HEK293 (cell line): ENCODE measurements at regions not wholly inside any gene's neighbourhood (a gene's known extent, or its start where the extent isn't known, plus 50 kb on each side); places are given as distances from the start of the nearest gene placed in this dataset.

Source experiments
- KLF9 ChIP-seq: fragments of 450-650 bp; formaldehyde crosslinking; IDR thresholded peaks from 2 replicates; pipeline ENCODE4 v1.5.1; 2016; ENCODE audit warnings: missing biosample characterization, missing genetic modification characterization, low read depth
- ZBTB17 ChIP-seq: fragments of 450-650 bp; formaldehyde crosslinking; IDR thresholded peaks from 2 replicates; pipeline ENCODE4 v1.5.1; 2016; ENCODE audit warnings: missing biosample characterization, missing genetic modification characterization
- ZNF174 ChIP-seq: fragments of 450-650 bp; formaldehyde crosslinking; IDR thresholded peaks from 2 replicates; pipeline ENCODE4 v1.5.0; 2017; ENCODE audit warnings: missing biosample characterization, mild to moderate bottlenecking, missing genetic modification characterization
- ZNF792 ChIP-seq: fragments of 450-650 bp; formaldehyde crosslinking; IDR thresholded peaks from 2 replicates; pipeline ENCODE4 v1.5.1; 2016; ENCODE audit warnings: missing biosample characterization, missing genetic modification characterization
- ZSCAN16 ChIP-seq: fragments of 450-650 bp; formaldehyde crosslinking; IDR thresholded peaks from 2 replicates; pipeline ENCODE4 v1.5.1; 2016; ENCODE audit warnings: missing biosample characterization, missing genetic modification characterization
- TF ChIP-seq, protein P1 (sequence below): fragments of 450-650 bp; formaldehyde crosslinking; IDR thresholded peaks from 2 replicates; pipeline ENCODE4 v1.5.1; 2016; ENCODE audit warnings: missing biosample characterization, missing genetic modification characterization
- TF ChIP-seq, protein P2 (sequence below): fragments of 450-650 bp; formaldehyde crosslinking; IDR thresholded peaks from 2 replicates; pipeline ENCODE4 v1.5.1; 2017; ENCODE audit warnings: missing biosample characterization, missing genetic modification characterization
- TF ChIP-seq, protein P3 (sequence below): fragments of 450-650 bp; formaldehyde crosslinking; IDR thresholded peaks from 2 replicates; pipeline ENCODE4 v1.5.1; 2016; ENCODE audit warnings: missing biosample characterization, missing genetic modification characterization

DNA sequence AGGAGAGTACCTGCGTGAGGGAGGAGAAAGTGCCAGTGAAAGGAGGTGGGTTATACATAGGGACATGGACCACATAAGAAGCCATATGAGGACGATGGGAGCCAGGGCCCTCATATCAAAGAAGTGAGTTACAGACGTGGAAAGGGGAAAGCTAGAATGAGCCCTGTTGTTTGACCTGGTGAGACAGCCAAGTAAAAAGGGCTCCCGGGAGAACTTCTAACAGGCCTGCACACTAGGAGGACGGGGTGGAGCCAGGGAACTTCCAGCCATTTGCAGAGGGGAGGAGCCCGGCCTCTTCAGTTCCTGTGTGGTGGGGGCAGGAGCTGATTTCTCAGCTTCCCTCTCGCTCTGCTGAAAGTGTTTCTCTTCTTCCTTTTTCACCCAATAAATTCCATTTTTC, 84.1 kb upstream of the SLC66A3 start:
- TF ChIP-seq, protein P1, sequence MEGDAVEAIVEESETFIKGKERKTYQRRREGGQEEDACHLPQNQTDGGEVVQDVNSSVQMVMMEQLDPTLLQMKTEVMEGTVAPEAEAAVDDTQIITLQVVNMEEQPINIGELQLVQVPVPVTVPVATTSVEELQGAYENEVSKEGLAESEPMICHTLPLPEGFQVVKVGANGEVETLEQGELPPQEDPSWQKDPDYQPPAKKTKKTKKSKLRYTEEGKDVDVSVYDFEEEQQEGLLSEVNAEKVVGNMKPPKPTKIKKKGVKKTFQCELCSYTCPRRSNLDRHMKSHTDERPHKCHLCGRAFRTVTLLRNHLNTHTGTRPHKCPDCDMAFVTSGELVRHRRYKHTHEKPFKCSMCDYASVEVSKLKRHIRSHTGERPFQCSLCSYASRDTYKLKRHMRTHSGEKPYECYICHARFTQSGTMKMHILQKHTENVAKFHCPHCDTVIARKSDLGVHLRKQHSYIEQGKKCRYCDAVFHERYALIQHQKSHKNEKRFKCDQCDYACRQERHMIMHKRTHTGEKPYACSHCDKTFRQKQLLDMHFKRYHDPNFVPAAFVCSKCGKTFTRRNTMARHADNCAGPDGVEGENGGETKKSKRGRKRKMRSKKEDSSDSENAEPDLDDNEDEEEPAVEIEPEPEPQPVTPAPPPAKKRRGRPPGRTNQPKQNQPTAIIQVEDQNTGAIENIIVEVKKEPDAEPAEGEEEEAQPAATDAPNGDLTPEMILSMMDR (tag by site-specific recombination), result no peak
- no peak for TF ChIP-seq ZNF174 (tag by site-specific recombination)
- TF ChIP-seq ZSCAN16 (tag by site-specific recombination), result no peak
- TF ChIP-seq, protein P2, sequence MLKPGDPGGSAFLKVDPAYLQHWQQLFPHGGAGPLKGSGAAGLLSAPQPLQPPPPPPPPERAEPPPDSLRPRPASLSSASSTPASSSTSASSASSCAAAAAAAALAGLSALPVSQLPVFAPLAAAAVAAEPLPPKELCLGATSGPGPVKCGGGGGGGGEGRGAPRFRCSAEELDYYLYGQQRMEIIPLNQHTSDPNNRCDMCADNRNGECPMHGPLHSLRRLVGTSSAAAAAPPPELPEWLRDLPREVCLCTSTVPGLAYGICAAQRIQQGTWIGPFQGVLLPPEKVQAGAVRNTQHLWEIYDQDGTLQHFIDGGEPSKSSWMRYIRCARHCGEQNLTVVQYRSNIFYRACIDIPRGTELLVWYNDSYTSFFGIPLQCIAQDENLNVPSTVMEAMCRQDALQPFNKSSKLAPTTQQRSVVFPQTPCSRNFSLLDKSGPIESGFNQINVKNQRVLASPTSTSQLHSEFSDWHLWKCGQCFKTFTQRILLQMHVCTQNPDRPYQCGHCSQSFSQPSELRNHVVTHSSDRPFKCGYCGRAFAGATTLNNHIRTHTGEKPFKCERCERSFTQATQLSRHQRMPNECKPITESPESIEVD, result no peak
- no peak for TF ChIP-seq ZBTB17 (tag by site-specific recombination)
- TF ChIP-seq ZNF792, result no peak
- no peak for TF ChIP-seq KLF9 (tag by site-specific recombination)
- TF ChIP-seq, protein P3, sequence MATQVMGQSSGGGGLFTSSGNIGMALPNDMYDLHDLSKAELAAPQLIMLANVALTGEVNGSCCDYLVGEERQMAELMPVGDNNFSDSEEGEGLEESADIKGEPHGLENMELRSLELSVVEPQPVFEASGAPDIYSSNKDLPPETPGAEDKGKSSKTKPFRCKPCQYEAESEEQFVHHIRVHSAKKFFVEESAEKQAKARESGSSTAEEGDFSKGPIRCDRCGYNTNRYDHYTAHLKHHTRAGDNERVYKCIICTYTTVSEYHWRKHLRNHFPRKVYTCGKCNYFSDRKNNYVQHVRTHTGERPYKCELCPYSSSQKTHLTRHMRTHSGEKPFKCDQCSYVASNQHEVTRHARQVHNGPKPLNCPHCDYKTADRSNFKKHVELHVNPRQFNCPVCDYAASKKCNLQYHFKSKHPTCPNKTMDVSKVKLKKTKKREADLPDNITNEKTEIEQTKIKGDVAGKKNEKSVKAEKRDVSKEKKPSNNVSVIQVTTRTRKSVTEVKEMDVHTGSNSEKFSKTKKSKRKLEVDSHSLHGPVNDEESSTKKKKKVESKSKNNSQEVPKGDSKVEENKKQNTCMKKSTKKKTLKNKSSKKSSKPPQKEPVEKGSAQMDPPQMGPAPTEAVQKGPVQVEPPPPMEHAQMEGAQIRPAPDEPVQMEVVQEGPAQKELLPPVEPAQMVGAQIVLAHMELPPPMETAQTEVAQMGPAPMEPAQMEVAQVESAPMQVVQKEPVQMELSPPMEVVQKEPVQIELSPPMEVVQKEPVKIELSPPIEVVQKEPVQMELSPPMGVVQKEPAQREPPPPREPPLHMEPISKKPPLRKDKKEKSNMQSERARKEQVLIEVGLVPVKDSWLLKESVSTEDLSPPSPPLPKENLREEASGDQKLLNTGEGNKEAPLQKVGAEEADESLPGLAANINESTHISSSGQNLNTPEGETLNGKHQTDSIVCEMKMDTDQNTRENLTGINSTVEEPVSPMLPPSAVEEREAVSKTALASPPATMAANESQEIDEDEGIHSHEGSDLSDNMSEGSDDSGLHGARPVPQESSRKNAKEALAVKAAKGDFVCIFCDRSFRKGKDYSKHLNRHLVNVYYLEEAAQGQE (tag by site-specific recombination), result no peak
